Mesenchymal stem cell (in vitro differentiated cells and primary cell): ENCODE measurements at regions not wholly inside any gene's neighbourhood (a gene's known extent, or its start where the extent isn't known, plus 50 kb on each side); places are given as distances from the start of the nearest gene placed in this dataset.
A peak's percentile ranks its signal among the peaks of the same experiment; 100 is the strongest.

Source experiments
- DNase-seq: peaks from one replicate; pipeline ENCODE4 v3.0.0-alpha.2; 2013
- H2AFZ ChIP-seq: one replicate; pipeline ENCODE4 v1.6.1; 2013; ENCODE audit warnings: low read depth, mild to moderate bottlenecking, control low read depth, inconsistent platforms, low read length, moderate library complexity
- H2AK5ac ChIP-seq: 2 replicates; pipeline ENCODE4 v1.6.1; 2013; ENCODE audit warnings: low read length, moderate library complexity, mild to moderate bottlenecking, inconsistent platforms; ENCODE audit not compliant: severe bottlenecking
- H2BK120ac ChIP-seq: one replicate; pipeline ENCODE4 v1.6.1; 2013; ENCODE audit warnings: low read depth, mild to moderate bottlenecking, inconsistent platforms, low read length, moderate library complexity
- H2BK12ac ChIP-seq, 2 experiments: one replicate each; pipeline ENCODE4 v1.6.1; 2013; ENCODE audit warnings: inconsistent platforms in 2 of 2, low read length in 2 of 2, mild to moderate bottlenecking in 2 of 2, moderate library complexity in 2 of 2, control low read depth in 1 of 2
- H2BK15ac ChIP-seq: one replicate; pipeline ENCODE4 v1.6.1; 2013; ENCODE audit warnings: mild to moderate bottlenecking, low read depth, inconsistent platforms; ENCODE audit not compliant: poor library complexity, severe bottlenecking
- H2BK5ac ChIP-seq: 2 replicates; pipeline ENCODE4 v1.6.1; 2013; ENCODE audit warnings: low read depth, mild to moderate bottlenecking, low read length, control low read depth, inconsistent platforms; ENCODE audit not compliant: poor library complexity, severe bottlenecking
- H3K14ac ChIP-seq, 2 experiments: one replicate each; pipeline ENCODE4 v1.6.1; 2013; ENCODE audit warnings: inconsistent platforms in 2 of 2, low read length in 2 of 2, control low read depth in 1 of 2, mild to moderate bottlenecking in 1 of 2, moderate library complexity in 1 of 2
- H3K18ac ChIP-seq, 2 experiments: one replicate each; pipeline ENCODE4 v1.6.1; 2013; ENCODE audit warnings: inconsistent platforms in 2 of 2, low read length in 2 of 2, control low read depth in 1 of 2, low read depth in 1 of 2, mild to moderate bottlenecking in 1 of 2
- H3K23ac ChIP-seq, 2 experiments: one replicate each; pipeline ENCODE4 v1.6.1; 2013; ENCODE audit warnings: inconsistent platforms in 2 of 2, low read length in 2 of 2, mild to moderate bottlenecking in 2 of 2, moderate library complexity in 2 of 2, control low read depth in 1 of 2
- H3K27ac ChIP-seq: 2 replicates; pipeline ENCODE4 v1.5.1; 2013; ENCODE audit warnings: mild to moderate bottlenecking, moderate library complexity, low read length, control low read depth, inconsistent platforms; ENCODE audit not compliant: poor library complexity, severe bottlenecking
- H3K27me3 ChIP-seq, 2 experiments: 2 replicates each; pipeline versions ENCODE4 v1.6.1 to v1.7.0; 2013; ENCODE audit warnings: low read length in 2 of 2, mild to moderate bottlenecking in 2 of 2, moderate library complexity in 2 of 2, control low read depth in 1 of 2, inconsistent platforms in 1 of 2; ENCODE audit not compliant: control insufficient read depth in 1 of 2, insufficient read depth in 1 of 2
- H3K36me3 ChIP-seq, 2 experiments: 2 replicates each; pipeline versions ENCODE4 v1.6.1 to v1.7.0; 2013; ENCODE audit warnings: low read length in 2 of 2, control low read depth in 1 of 2, inconsistent platforms in 1 of 2, low read depth in 1 of 2, mild to moderate bottlenecking in 1 of 2; ENCODE audit not compliant: insufficient read depth in 2 of 2, control insufficient read depth in 1 of 2
- H3K4ac ChIP-seq, 2 experiments: one replicate each; pipeline ENCODE4 v1.6.1; 2013; ENCODE audit warnings: inconsistent platforms in 2 of 2, low read length in 2 of 2, mild to moderate bottlenecking in 2 of 2, moderate library complexity in 2 of 2, control low read depth in 1 of 2, low read depth in 1 of 2
- H3K4me1 ChIP-seq: 2 replicates; pipeline ENCODE4 v1.6.1; 2013; ENCODE audit warnings: low read depth, low read length, control low read depth; ENCODE audit not compliant: control insufficient read depth, insufficient read depth
- H3K4me2 ChIP-seq: 2 replicates; pipeline ENCODE4 v1.6.1; 2013; ENCODE audit warnings: low read length, mild to moderate bottlenecking, inconsistent platforms; ENCODE audit not compliant: poor library complexity, severe bottlenecking
- H3K4me3 ChIP-seq, 2 experiments: 2 replicates each; pipeline versions ENCODE4 v1.5.1 to v1.7.0; 2013; ENCODE audit warnings: low read length in 2 of 2, mild to moderate bottlenecking in 2 of 2, control low read depth in 1 of 2, low read depth in 1 of 2; ENCODE audit not compliant: insufficient read depth in 1 of 2
- H3K79me1 ChIP-seq: replicated peaks from 2 replicates; pipeline ENCODE4 v1.6.1; 2013; ENCODE audit warnings: mild to moderate bottlenecking, control low read depth, low read length, inconsistent platforms; ENCODE audit not compliant: poor library complexity, severe bottlenecking
- H3K9ac ChIP-seq: 2 replicates; pipeline ENCODE4 v1.7.0; 2013; ENCODE audit warnings: mild to moderate bottlenecking, low read length, moderate library complexity
- H3K9me3 ChIP-seq: 2 replicates; pipeline ENCODE4 v1.7.0; 2013; ENCODE audit warnings: mild to moderate bottlenecking, low read length; ENCODE audit not compliant: control insufficient read depth
- H4K8ac ChIP-seq: one replicate; pipeline ENCODE4 v1.6.1; 2013; ENCODE audit warnings: inconsistent platforms, mild to moderate bottlenecking, low read length, moderate library complexity
- H4K91ac ChIP-seq: one replicate; pipeline ENCODE4 v1.6.1; 2013; ENCODE audit warnings: mild to moderate bottlenecking, low read length, inconsistent platforms
- WGBS: methylation state at CpG from one replicate; pipeline ENCODE4 v1.1.7; 2013; ENCODE audit warnings: mixed read lengths; 5-methylcytosine and 5-hydroxymethylcytosine counted together

GRCh38 chr1:221334062-221334461, 407.8 kb downstream of the DUSP10 start:
- Histone ChIP-seq H3K14ac (no peak overlapping the region), H3K79me1 (no peaks in the 10 kb centered on the region), H2BK12ac (peak overlapping the region in 1 of 2 experiments; percentile 93), H2BK15ac (no peak overlapping the region), H2BK5ac (no peak overlapping the region), H3K9ac (no peak overlapping the region), H2AFZ (no peak overlapping the region), H3K4ac (no peak overlapping the region), H4K8ac (no peak overlapping the region), H3K27me3 (no peaks in the 10 kb centered on the region), H2BK120ac (peak overlapping the region; percentile 54), H3K9me3 (peaks cover 40% of the 10 kb centered on the region), H3K18ac (peak overlapping the region in 1 of 2 experiments; percentile 99), H3K4me3 (no peak overlapping the region), H4K91ac (no peak overlapping the region), H2AK5ac (no peak overlapping the region), H3K36me3 (no peaks in the 10 kb centered on the region), H3K27ac (no peak overlapping the region), H3K4me1 (peaks cover 5% of the 10 kb centered on the region), H3K4me2 (no peak overlapping the region), H3K23ac (no peak overlapping the region)
- WGBS, result 0% methylated on average over 1 of the region's 2 CpGs
- peak; percentile 39 for DNase-seq

- Histone ChIP-seq H3K27me3 (no peaks in the 10 kb centered on the region), H3K4me1 (peaks cover 5% of the 10 kb centered on the region), H3K4ac (peak overlapping the region in 1 of 2 experiments; percentile 67), H2BK5ac (peak overlapping the region; percentile 12), H3K27ac (peak overlapping the region; percentile 82), H2BK15ac (peak overlapping the region; percentile 74), H3K14ac (no peak overlapping the region), H3K4me3 (peak overlapping the region in 1 of 2 experiments; percentile 70), H2BK120ac (peak overlapping the region; percentile 93), H3K9ac (peak overlapping the region; percentile 97), H3K18ac (peak overlapping the region in 1 of 2 experiments; percentile 99), H3K9me3 (peaks cover 29% of the 10 kb centered on the region), H3K36me3 (no peaks in the 10 kb centered on the region), H3K23ac (no peak overlapping the region), H2AK5ac (peak overlapping the region; percentile 41), H3K79me1 (no peaks in the 10 kb centered on the region), H4K91ac (peak overlapping the region; percentile 98), H4K8ac (peak overlapping the region; percentile 98), H2BK12ac (peak overlapping the region; percentile 94 to 97), H3K4me2 (no peak overlapping the region), H2AFZ (no peak overlapping the region)
- WGBS, result 2% methylated on average over 4 of the region's 5 CpGs
- DNase-seq, result peak; percentile 98
These were observed 406.5 kb downstream of the DUSP10 start for GRCh38 chr1:221335161-221336101.

DNA sequence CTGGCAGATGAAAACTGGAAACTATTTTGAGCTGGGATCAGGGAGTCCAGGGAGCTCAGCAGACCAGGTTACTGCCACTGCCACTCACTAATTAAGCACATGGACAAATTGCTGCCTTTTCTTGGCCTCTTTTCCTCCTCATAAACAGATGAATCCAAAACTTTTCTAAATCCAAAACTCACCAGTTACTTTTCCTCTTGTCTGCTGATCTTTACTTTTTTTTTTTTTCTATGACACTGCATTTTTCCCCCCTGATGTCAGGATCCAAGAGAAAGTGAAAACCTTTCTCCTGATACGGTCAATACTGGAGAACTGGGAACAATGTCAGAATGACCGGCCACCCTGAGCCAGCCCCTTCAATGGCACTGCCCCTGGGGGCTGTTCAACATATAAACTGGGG, 405.8 kb downstream of the DUSP10 start:
- no peak overlapping the region for H3K4me2 ChIP-seq
- peaks cover 25% of the 10 kb centered on the region for H3K9me3 ChIP-seq
- H3K23ac ChIP-seq, result no peak overlapping the region
- peak overlapping the region; percentile 41 for H2AK5ac ChIP-seq
- peak overlapping the region; percentile 82 for H3K27ac ChIP-seq
- H2BK12ac ChIP-seq, result peak overlapping the region in 1 of 2 experiments; percentile 71
- H2BK15ac ChIP-seq, result no peak overlapping the region
- WGBS, result 33% methylated on average over 2 of the region's 2 CpGs
- peak overlapping the region in 1 of 2 experiments; percentile 81 for H3K18ac ChIP-seq
- no peaks in the 10 kb centered on the region for H3K27me3 ChIP-seq
- no peaks in the 10 kb centered on the region for H3K79me1 ChIP-seq
- peak overlapping the region; percentile 97 for H3K9ac ChIP-seq
- H3K36me3 ChIP-seq, result no peaks in the 10 kb centered on the region
- peak overlapping the region; percentile 54 for H2BK120ac ChIP-seq
- peak overlapping the region in 1 of 2 experiments; percentile 71 for H3K4ac ChIP-seq
- no peak overlapping the region for H2AFZ ChIP-seq
- H3K14ac ChIP-seq, result no peak overlapping the region
- H2BK5ac ChIP-seq, result peak overlapping the region; percentile 12
- peak overlapping the region in 1 of 2 experiments; percentile 70 for H3K4me3 ChIP-seq
- H4K91ac ChIP-seq, result no peak overlapping the region
- no peak overlapping the region for H4K8ac ChIP-seq
- DNase-seq, result peak; percentile 87
- H3K4me1 ChIP-seq, result peaks cover 5% of the 10 kb centered on the region

DNA sequence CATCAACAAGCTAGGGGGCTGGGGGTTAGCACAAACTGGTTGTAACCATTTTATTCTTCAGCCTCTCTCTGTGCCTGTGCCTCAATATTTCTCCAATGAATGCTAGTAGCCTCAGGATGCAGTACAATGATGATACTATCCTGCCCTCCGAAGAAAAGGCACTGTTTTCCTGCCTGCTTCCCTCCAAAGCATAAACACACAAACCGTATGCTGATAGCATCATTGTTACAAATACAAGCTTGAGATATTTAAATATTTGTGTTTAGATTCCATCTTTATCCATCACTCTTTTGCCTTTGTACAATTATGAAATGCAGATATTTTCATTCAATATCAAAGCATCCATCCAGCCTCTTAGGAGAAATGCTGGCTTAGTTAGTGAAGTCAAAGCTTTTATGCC, 404.8 kb downstream of the DUSP10 start:
- 0% methylated on average over 1 of the region's 2 CpGs for WGBS
- Histone ChIP-seq H3K4ac (peak overlapping the region in 1 of 2 experiments; percentile 27), H2AK5ac (peak overlapping the region; percentile 41), H3K27me3 (no peaks in the 10 kb centered on the region), H3K36me3 (no peaks in the 10 kb centered on the region), H2AFZ (no peak overlapping the region), H3K79me1 (no peaks in the 10 kb centered on the region), H3K9me3 (peaks cover 17% of the 10 kb centered on the region), H2BK15ac (no peak overlapping the region), H2BK120ac (no peak overlapping the region), H3K14ac (no peak overlapping the region), H3K4me2 (no peak overlapping the region), H3K4me1 (peaks cover 5% of the 10 kb centered on the region), H3K27ac (no peak overlapping the region), H2BK5ac (no peak overlapping the region), H3K18ac (peak overlapping the region in 1 of 2 experiments; percentile 2), H3K23ac (no peak overlapping the region), H4K91ac (no peak overlapping the region), H2BK12ac (peak overlapping the region; percentile 51 to 95), H3K4me3 (no peak overlapping the region), H4K8ac (peak overlapping the region; percentile 59), H3K9ac (no peak overlapping the region)
- no peak for DNase-seq
